SK-N-MC (cell line): ENCODE measurements at regions not wholly inside any gene's neighbourhood (a gene's known extent, or its start where the extent isn't known, plus 50 kb on each side); places are given as distances from the start of the nearest gene placed in this dataset.

Source experiments
- DNase-seq: peaks from one replicate; pipeline ENCODE4 v3.0.0-alpha.2; 2011; ENCODE audit warnings: low read depth, low spot score
- H3K27ac ChIP-seq: fragments of 200-600 bp; sonication (generic); 2 replicates; pipeline ENCODE4 v1.5.1; 2016; ENCODE audit warnings: mixed run types
- H3K36me3 ChIP-seq: fragments of 200-600 bp; sonication (generic); 2 replicates; pipeline ENCODE4 v1.6.1; 2017; ENCODE audit warnings: antibody characterized with exemption, low read length, mixed read lengths; ENCODE audit not compliant: insufficient read depth
- H3K4me3 ChIP-seq: fragments of 200-600 bp; sonication (generic); 2 replicates; pipeline ENCODE4 v1.5.1; 2016
- H3K9ac ChIP-seq: fragments of 200-600 bp; sonication (generic); 2 replicates; pipeline ENCODE4 v1.8.0; 2017; ENCODE audit warnings: mixed run types, mixed read lengths; ENCODE audit not compliant: insufficient read length
- H3K9me3 ChIP-seq: fragments of 200-600 bp; sonication (generic); 2 replicates; pipeline ENCODE4 v1.6.1; 2017; ENCODE audit warnings: low read depth, mild to moderate bottlenecking, antibody characterized with exemption, low read length, moderate library complexity, mixed read lengths
- EZH2 ChIP-seq: fragments of 200-600 bp; sonication (generic); IDR thresholded peaks from one replicate; pipeline ENCODE4 v1.6.1; 2017; ENCODE audit warnings: antibody characterized with exemption
- FOXP2 ChIP-seq: optimal IDR thresholded peaks from 2 replicates; pipeline ENCODE3; 2011; ENCODE audit warnings: mild to moderate bottlenecking, moderate library complexity; ENCODE audit not compliant: insufficient read depth; ENCODE audit errors: extremely low read length, control extremely low read depth
- POLR2AphosphoS5 ChIP-seq: IDR thresholded peaks from 2 replicates; pipeline ENCODE4 v1.6.1; 2012; ENCODE audit warnings: mild to moderate bottlenecking, low read depth, low read length, borderline replicate concordance

GRCh38 chr9:82443312-82443711, 454.7 kb downstream of the SPATA31D1 start:
- H3K9ac ChIP-seq, result no peak overlapping the region
- H3K9me3 ChIP-seq, result no peaks in the 10 kb centered on the region
- H3K4me3 ChIP-seq, result no peak overlapping the region
- no peak overlapping the region for H3K27ac ChIP-seq
- DNase-seq, result no peak
- TF ChIP-seq POLR2AphosphoS5, result no peak
- no peak for TF ChIP-seq EZH2
- no peak for TF ChIP-seq FOXP2
- no peaks in the 10 kb centered on the region for H3K36me3 ChIP-seq

DNA sequence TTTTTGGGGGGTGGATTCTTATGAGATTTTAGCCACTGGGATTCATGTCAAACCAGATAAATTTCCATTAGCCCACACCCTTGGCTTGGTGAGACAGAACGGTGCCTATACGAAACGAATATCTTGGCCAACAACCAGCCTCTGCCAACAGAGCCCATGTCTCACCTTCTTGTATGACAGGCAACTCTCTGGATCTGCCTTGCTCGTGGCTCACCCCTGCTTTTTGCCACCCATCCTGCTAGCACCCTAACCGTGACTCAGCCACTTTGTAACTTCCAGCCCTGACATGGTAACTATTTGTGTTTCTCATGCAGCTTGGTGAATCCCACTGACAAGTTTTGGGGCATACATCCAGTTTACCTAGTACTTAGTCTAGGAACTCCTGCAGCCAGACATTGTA, 457.0 kb downstream of the SPATA31D1 start:
- no peak overlapping the region for H3K4me3 ChIP-seq
- H3K36me3 ChIP-seq, result no peaks in the 10 kb centered on the region
- no peak overlapping the region for H3K9ac ChIP-seq
- H3K9me3 ChIP-seq, result no peaks in the 10 kb centered on the region
- H3K27ac ChIP-seq, result no peak overlapping the region
- no peak for DNase-seq
- TF ChIP-seq FOXP2 (no peak), EZH2 (no peak), POLR2AphosphoS5 (no peak)

DNA sequence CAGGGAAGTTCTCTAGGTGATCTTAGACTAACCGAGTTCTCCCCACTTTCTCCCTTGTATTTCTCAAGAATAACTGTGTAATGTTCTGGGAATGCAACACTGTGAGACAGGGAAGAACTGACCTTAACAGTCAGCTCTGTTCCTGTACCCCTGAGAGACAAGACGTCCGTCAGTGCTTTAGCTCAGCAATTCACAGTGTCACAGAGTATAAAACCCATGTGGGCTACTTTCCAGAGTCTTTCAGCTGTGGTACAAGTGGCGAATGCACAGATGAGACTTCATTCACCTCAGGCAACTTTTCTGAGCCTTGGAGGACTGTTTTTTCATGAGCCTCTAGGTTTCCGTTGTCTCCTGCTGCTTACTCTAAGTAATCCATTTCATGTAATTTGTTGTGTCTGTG, 458.8 kb downstream of the SPATA31D1 start:
- no peak overlapping the region for H3K27ac ChIP-seq
- no peaks in the 10 kb centered on the region for H3K36me3 ChIP-seq
- TF ChIP-seq EZH2 (no peak), POLR2AphosphoS5 (no peak), FOXP2 (no peak)

GRCh38 chr9:82449986-82450385, 461.4 kb downstream of the SPATA31D1 start:
- DNase-seq, result no peak
- Histone ChIP-seq H3K9ac (no peak overlapping the region), H3K4me3 (no peak overlapping the region), H3K27ac (no peak overlapping the region), H3K36me3 (no peaks in the 10 kb centered on the region), H3K9me3 (no peaks in the 10 kb centered on the region)
- no peak for TF ChIP-seq FOXP2
- no peak for TF ChIP-seq EZH2
- TF ChIP-seq POLR2AphosphoS5, result no peak

More for the DNA sequence above, 458.8 kb downstream of the SPATA31D1 start:
- H3K9ac ChIP-seq, result no peak overlapping the region
- H3K9me3 ChIP-seq, result no peaks in the 10 kb centered on the region
- H3K4me3 ChIP-seq, result no peak overlapping the region
- DNase-seq, result no peak

GRCh38 chr9:82454509-82455190, 466.1 kb downstream of the SPATA31D1 start:
- no peaks in the 10 kb centered on the region for H3K36me3 ChIP-seq
- TF ChIP-seq POLR2AphosphoS5 (no peak), FOXP2 (no peak), EZH2 (no peak)
- H3K9me3 ChIP-seq, result no peaks in the 10 kb centered on the region
- no peak overlapping the region for H3K27ac ChIP-seq
- H3K4me3 ChIP-seq, result no peak overlapping the region
- no peak for DNase-seq
- H3K9ac ChIP-seq, result no peak overlapping the region

DNA sequence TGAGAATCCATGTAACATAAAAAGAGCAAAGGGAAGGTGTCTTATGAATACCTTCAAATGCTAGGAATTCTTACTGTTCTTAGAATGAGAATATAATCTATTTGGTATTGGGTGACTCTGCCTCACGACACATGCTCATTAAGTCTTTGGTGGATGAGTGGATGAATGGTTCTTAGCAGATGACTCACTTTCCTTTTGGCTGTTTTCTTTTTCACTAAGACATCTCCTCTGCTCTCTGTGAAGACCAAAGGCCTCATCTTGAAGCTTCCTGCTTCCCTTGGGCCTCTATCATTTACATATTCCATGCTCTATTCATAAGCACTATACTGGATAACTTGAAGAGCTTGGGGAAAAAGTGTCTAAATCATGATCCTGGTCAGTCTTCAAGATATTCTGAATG, 468.1 kb downstream of the SPATA31D1 start:
- no peak for DNase-seq
- H3K27ac ChIP-seq, result no peak overlapping the region
- no peak for TF ChIP-seq POLR2AphosphoS5
- no peak for TF ChIP-seq EZH2
- no peak for TF ChIP-seq FOXP2

DNA sequence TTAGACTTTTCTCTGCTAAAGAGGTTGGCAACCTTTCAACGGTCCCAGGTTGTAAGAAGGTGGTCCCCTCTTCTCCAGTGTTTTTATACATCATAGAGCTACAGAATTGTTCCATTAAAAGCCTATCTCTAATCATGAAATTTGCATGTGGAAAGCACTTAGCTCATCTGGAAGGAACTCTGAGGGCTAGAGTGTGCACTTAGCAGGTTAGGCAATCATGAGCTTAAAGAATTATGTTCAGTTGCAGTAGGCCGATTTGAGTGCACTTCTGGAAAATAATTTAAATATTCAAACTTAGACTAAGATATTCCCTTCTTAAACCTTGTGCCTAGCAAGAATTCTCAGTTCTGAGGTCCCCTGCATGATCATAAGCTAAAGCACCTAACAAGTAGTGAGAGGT, 468.7 kb downstream of the SPATA31D1 start:
- TF ChIP-seq EZH2 (no peak), FOXP2 (no peak)
- Histone ChIP-seq H3K27ac (no peak overlapping the region), H3K9me3 (no peaks in the 10 kb centered on the region), H3K9ac (no peak overlapping the region), H3K4me3 (no peak overlapping the region), H3K36me3 (no peaks in the 10 kb centered on the region)
- DNase-seq, result no peak

More for the DNA sequence above, 468.1 kb downstream of the SPATA31D1 start:
- H3K9ac ChIP-seq, result no peak overlapping the region
- H3K4me3 ChIP-seq, result no peak overlapping the region
- H3K9me3 ChIP-seq, result no peaks in the 10 kb centered on the region
- H3K36me3 ChIP-seq, result no peaks in the 10 kb centered on the region

GRCh38 chr9:82457891-82458290, 469.3 kb downstream of the SPATA31D1 start:
- H3K9me3 ChIP-seq, result no peaks in the 10 kb centered on the region
- no peak overlapping the region for H3K27ac ChIP-seq
- TF ChIP-seq FOXP2, result no peak
- no peak for TF ChIP-seq EZH2
- TF ChIP-seq POLR2AphosphoS5, result no peak
- no peak for DNase-seq
- no peak overlapping the region for H3K9ac ChIP-seq
- H3K4me3 ChIP-seq, result no peak overlapping the region
- H3K36me3 ChIP-seq, result no peaks in the 10 kb centered on the region

- Histone ChIP-seq H3K36me3 (no peaks in the 10 kb centered on the region), H3K9ac (no peak overlapping the region), H3K9me3 (no peaks in the 10 kb centered on the region), H3K4me3 (no peak overlapping the region), H3K27ac (no peak overlapping the region)
- TF ChIP-seq EZH2 (no peak), POLR2AphosphoS5 (no peak), FOXP2 (no peak)
- DNase-seq, result no peak
These were observed 469.7 kb downstream of the SPATA31D1 start for GRCh38 chr9:82458296-82458695.
